Stomach (tissue), 8 donors: ENCODE measurements at regions not wholly inside any gene's neighbourhood (a gene's known extent, or its start where the extent isn't known, plus 50 kb on each side); places are given as distances from the start of the nearest gene placed in this dataset.

Source experiments
- DNase-seq, 2 donors: peaks; one replicate each; pipeline versions ENCODE4 v3.0.0 to v3.0.0-alpha.2; 2013 to 2019
- H3K27ac ChIP-seq, 5 donors: fragments of 200-600 bp in 4 of 5; sonication (generic) in 4 of 5; one replicate each; pipeline ENCODE4 v1.5.1; 2013 to 2019; ENCODE audit warnings: mild to moderate bottlenecking in 1 of 5, moderate library complexity in 1 of 5
- H3K27me3 ChIP-seq, 3 donors: fragments of 200-600 bp; sonication (generic); one replicate each; pipeline ENCODE4 v1.5.1; 2017 to 2019; ENCODE audit warnings: mixed run types in 1 of 3
- H3K36me3 ChIP-seq, 4 donors: fragments of 200-600 bp; sonication (generic); 1 replicate in 3 of 4; 2 replicates in 1 of 4; pipeline ENCODE4 v1.5.1; 2016 to 2019
- H3K4me1 ChIP-seq, 4 donors: fragments of 200-600 bp; sonication (generic); one replicate each; pipeline ENCODE4 v1.5.1; 2016 to 2019
- H3K4me3 ChIP-seq, 4 donors: fragments of 200-600 bp; sonication (generic) in 3 of 4; one replicate each; pipeline ENCODE4 v1.5.1; 2016 to 2019; ENCODE audit warnings: mild to moderate bottlenecking in 1 of 4
- H3K9me3 ChIP-seq, 4 donors: fragments of 200-600 bp; sonication (generic); one replicate each; pipeline ENCODE4 v1.5.1; 2016 to 2019
- CTCF ChIP-seq, 7 experiments: fragments of 450-650 bp in 4 of 7; fragments of 200-600 bp in 3 of 7; sonication (generic) in 3 of 7; IDR thresholded peaks; one replicate each; pipeline ENCODE4 v1.5.1; 2016 to 2019; ENCODE audit warnings: antibody characterized with exemption in 7 of 7, control low read depth in 2 of 7, mild to moderate bottlenecking in 1 of 7
- EP300 ChIP-seq: sonication (generic); formaldehyde crosslinking; IDR thresholded peaks from one replicate; pipeline ENCODE4 v1.6.1; 2017; ENCODE audit warnings: antibody characterized with exemption
- POLR2A ChIP-seq, 4 donors: fragments of 450-650 bp; IDR thresholded peaks; one replicate each; pipeline ENCODE4 v1.6.1; 2016; ENCODE audit warnings: antibody characterized with exemption in 4 of 4, control low read depth in 2 of 4, mild to moderate bottlenecking in 1 of 4, moderate library complexity in 1 of 4
- POLR2AphosphoS5 ChIP-seq, 3 donors: sonication (generic); formaldehyde crosslinking; IDR thresholded peaks; one replicate each; pipeline ENCODE4 v1.6.1; 2016; ENCODE audit warnings: antibody characterized with exemption in 3 of 3
- WGBS, 5 donors: extraction: QIAGEN DNeasy Blood & Tissue Kit in 3 of 5; methylation state at CpG; one replicate each; pipeline versions ENCODE4 v1.1.5 to v1.1.7; 2013 to 2018; 5-methylcytosine and 5-hydroxymethylcytosine counted together
- intact Hi-C: fragments of 100-400 bp; cut with DNase I; formaldehyde crosslinking; loops from one replicate; pipeline ENCODE4 v1.15.1; 2023; ENCODE audit warnings: low total_unique reads
- donor health status: healthy with polysubstance abuse.
- donor health status: Bipolar disorder and iron deficiency.
- donor health status: healthy.

GRCh38 chr14:62528296-62528695, 517.0 kb downstream of the KCNH5 start:
- Histone ChIP-seq H3K27ac (no peak overlapping the region), H3K36me3 (no peaks in the 10 kb centered on the region), H3K9me3 (peaks cover 0 to 9% (median 6%) of the 10 kb centered on the region in 4 donors), H3K4me1 (no peaks in the 10 kb centered on the region), H3K27me3 (no peaks in the 10 kb centered on the region), H3K4me3 (no peak overlapping the region)
- DNase-seq: no peak
- no peak for TF ChIP-seq POLR2A (IDR thresholded peaks at IDR 0.05)
- TF ChIP-seq EP300: no peak
- TF ChIP-seq CTCF (IDR thresholded peaks at IDR 0.05): no peak
- intact Hi-C loops: no loop called here
- WGBS, 5 donors: 50 to 72% (median 55%) methylated on average over 1 of the region's 1 CpG

GRCh38 chr14:62532181-62532580, 513.1 kb downstream of the KCNH5 start:
- TF ChIP-seq CTCF (IDR thresholded peaks at IDR 0.05) (no peak), POLR2AphosphoS5 (IDR thresholded peaks at IDR 0.05) (no peak), EP300 (no peak), POLR2A (IDR thresholded peaks at IDR 0.05) (no peak)
- H3K27me3 ChIP-seq: no peaks in the 10 kb centered on the region
- H3K4me1 ChIP-seq: no peaks in the 10 kb centered on the region
- DNase-seq: peak in 1 of 2 donors; percentile 2
- no peaks in the 10 kb centered on the region for H3K36me3 ChIP-seq
- H3K27ac ChIP-seq: no peak overlapping the region
- no peaks in the 10 kb centered on the region for H3K9me3 ChIP-seq
- intact Hi-C loops: no loop called here
- no peak overlapping the region for H3K4me3 ChIP-seq
- WGBS, 5 donors: 65 to 87% (median 76%) methylated on average over 2 of the region's 2 CpGs

- DNase-seq: no peak
- Histone ChIP-seq H3K27me3 (no peaks in the 10 kb centered on the region), H3K36me3 (no peaks in the 10 kb centered on the region), H3K9me3 (peaks cover 0 to 19% (median 7%) of the 10 kb centered on the region in 4 donors), H3K4me1 (no peaks in the 10 kb centered on the region), H3K4me3 (no peak overlapping the region), H3K27ac (no peak overlapping the region)
- 80 to 100% (median 93%) methylated on average over 1 of the region's 1 CpG for WGBS, 5 donors
- intact Hi-C loops: no loop called here
- TF ChIP-seq POLR2A (IDR thresholded peaks at IDR 0.05): no peak
- TF ChIP-seq EP300: no peak
- no peak for TF ChIP-seq POLR2AphosphoS5 (IDR thresholded peaks at IDR 0.05)
- no peak for TF ChIP-seq CTCF (IDR thresholded peaks at IDR 0.05)
These were observed 498.3 kb downstream of the KCNH5 start for GRCh38 chr14:62546862-62547474.

- Histone ChIP-seq H3K4me1 (no peaks in the 10 kb centered on the region), H3K36me3 (no peaks in the 10 kb centered on the region), H3K9me3 (peaks cover 0 to 5% (median 0%) of the 10 kb centered on the region in 4 donors), H3K27me3 (no peaks in the 10 kb centered on the region), H3K4me3 (no peak overlapping the region), H3K27ac (no peak overlapping the region)
- TF ChIP-seq POLR2A (IDR thresholded peaks at IDR 0.05): no peak
- TF ChIP-seq POLR2AphosphoS5 (IDR thresholded peaks at IDR 0.05): no peak
- no peak for TF ChIP-seq EP300
- no peak for TF ChIP-seq CTCF (IDR thresholded peaks at IDR 0.05)
- 72 to 84% (median 77%) methylated on average over 6 of the region's 6 CpGs for WGBS, 5 donors
- DNase-seq: no peak
- intact Hi-C loops: no loop called here
These were observed 487.8 kb downstream of the KCNH5 start for GRCh38 chr14:62557416-62557815.
